Motor neuron (in vitro differentiated cells): ENCODE measurements at regions not wholly inside any gene's neighbourhood (a gene's known extent, or its start where the extent isn't known, plus 50 kb on each side); places are given as distances from the start of the nearest gene placed in this dataset.
"Not testable (repeated sequence)": the region's sequence is repeated elsewhere in the genome, so short reads cannot be mapped to it uniquely, and the experiment has no call there.

ENCODE experiments used
- ATAC-seq, 8 experiments: fragments of 200-7000 bp; cut with Tn5 transposase; replicated peaks in 6 of 8; 2 replicates each; pipeline ENCODE4 v1.8.0; 2021; ENCODE audit warnings: mild to moderate bottlenecking in 8 of 8, moderate library complexity in 8 of 8
- H3K27ac ChIP-seq, 2 donors: fragments of 250-450 bp; sonication (Bioruptor Pico); 2 replicates each; pipeline ENCODE4 v1.9.0; 2021; ENCODE audit warnings: antibody characterized with exemption in 2 of 2, mild to moderate bottlenecking in 2 of 2, moderate library complexity in 1 of 2
- H3K4me1 ChIP-seq, 2 donors: fragments of 250-450 bp; sonication (Bioruptor Pico); replicated peaks in 1 of 2; 2 replicates each; pipeline ENCODE4 v1.6.1; 2021; ENCODE audit warnings: antibody characterized with exemption in 2 of 2, mild to moderate bottlenecking in 2 of 2, moderate library complexity in 1 of 2
- H3K4me3 ChIP-seq, 5 donors: fragments of 250-450 bp; sonication (Bioruptor Pico); 2 replicates each; pipeline ENCODE4 v1.9.0; 2021; ENCODE audit warnings: antibody characterized with exemption in 5 of 5, mild to moderate bottlenecking in 5 of 5, moderate library complexity in 4 of 5
- WGBS, 10 experiments: fragments of 450-650 bp; shearing (Covaris generic); methylation state at CpG; one replicate each; pipeline ENCODE4 v1.0.0; 2022; 5-methylcytosine and 5-hydroxymethylcytosine counted together
- in situ Hi-C, 9 experiments: fragments of 400-800 bp; cut with MboI; loops; one replicate each; pipeline ENCODE4 v1.15.0; 2021; ENCODE audit warnings: low sequenced_read_pairs in 9 of 9, low pct_unique_long_range_greater_than_20kb in 2 of 9; ENCODE audit not compliant: unreplicated experiment in 9 of 9

DNA sequence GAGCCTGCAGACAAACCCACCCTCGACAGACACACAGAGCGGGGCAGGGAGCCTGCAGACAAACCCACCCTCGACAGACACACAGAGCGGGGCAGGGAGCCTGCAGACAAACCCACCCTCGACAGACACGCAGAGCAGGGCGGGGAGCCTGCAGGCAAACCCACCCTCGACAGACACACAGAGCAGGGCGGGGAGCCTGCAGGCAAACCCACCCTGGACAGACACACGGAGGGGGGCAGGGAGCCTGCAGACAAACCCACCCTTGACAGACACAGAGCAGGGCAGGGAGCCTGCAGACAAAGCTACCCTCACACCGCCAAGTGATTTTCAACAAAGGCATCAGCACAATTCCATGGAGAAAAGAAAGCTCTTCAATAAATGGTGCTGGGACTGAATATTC is 52.5 kb upstream of the METRNL start:
- H3K27ac ChIP-seq, ATAC-seq, H3K4me1 ChIP-seq, H3K4me3 ChIP-seq, in situ Hi-C loops: not testable (repeated sequence)
- 33 to 100% (median 60%) methylated on average over 1 to 2 of the region's 11 CpGs; no CpG with 5 or more reads in 6 of the 10 experiments for WGBS, 10 experiments

DNA sequence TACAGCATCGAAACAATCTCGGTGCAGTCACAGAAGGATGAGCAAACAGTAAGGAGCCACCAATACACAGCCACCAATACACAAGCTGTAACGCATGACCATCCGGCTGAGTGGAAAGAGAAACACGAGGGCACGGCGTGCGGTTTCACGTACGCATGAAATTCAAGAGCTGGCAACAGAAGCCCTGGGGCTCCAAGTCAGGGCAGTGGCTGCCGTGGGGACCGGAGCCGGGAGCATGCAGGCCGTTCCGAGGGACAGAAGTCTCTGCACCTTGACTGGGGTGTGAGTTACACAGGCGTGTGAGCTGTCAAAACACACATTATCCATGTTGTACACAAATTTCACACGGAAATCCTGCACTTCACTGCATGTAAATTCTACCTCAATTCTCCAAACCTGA is 50.6 kb upstream of the METRNL start:
- WGBS, 10 experiments = 59 to 100% (median 93%) methylated on average over 1 to 11 of the region's 17 CpGs; no CpG with 5 or more reads in 3 of the 10 experiments
- Histone ChIP-seq H3K4me1 (no peaks in the 10 kb centered on the region), H3K27ac (no peak overlapping the region), H3K4me3 (no peak overlapping the region)
- in situ Hi-C loops = no loop called here
- no peak for ATAC-seq

DNA sequence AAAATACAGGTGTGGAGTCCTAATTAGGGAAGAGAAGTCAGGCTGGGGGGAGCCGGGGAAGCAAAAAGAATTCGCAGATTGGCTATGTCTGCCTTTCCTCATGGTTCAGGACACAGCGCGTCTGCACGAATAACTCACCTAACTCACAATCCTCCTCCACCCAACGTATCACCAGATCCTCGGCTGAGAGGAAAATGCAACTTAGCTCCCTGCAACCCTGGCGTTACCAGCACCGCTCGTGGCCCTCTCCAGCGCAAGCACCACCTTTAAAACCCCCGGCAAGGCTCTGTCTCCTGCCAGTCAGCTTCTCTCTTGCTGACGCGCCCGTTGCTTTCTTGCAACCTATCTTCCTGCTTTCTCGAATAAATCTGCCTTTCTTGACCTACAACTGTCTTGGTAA is 49.8 kb upstream of the METRNL start:
- no peak overlapping the region for H3K27ac ChIP-seq
- H3K4me3 ChIP-seq = no peak overlapping the region
- 79 to 100% (median 93%) methylated on average over 1 to 14 of the region's 16 CpGs; no CpG with 5 or more reads in 3 of the 10 experiments for WGBS, 10 experiments
- in situ Hi-C loops = no loop called here
- no peaks in the 10 kb centered on the region for H3K4me1 ChIP-seq
- ATAC-seq = no peak
